Activated CD8-positive, alpha-beta memory T cell treated with anti-CD3 and anti-CD28 coated beads for 4 hours (primary cell): ENCODE measurements at regions not wholly inside any gene's neighbourhood (a gene's known extent, or its start where the extent isn't known, plus 50 kb on each side); places are given as distances from the start of the nearest gene placed in this dataset.

Experiments
- DNase-seq, 2 donors: peaks; one replicate each; pipeline ENCODE4 v3.0.0-alpha.2; 2020; ENCODE audit warnings: low read depth in 2 of 2

DNA sequence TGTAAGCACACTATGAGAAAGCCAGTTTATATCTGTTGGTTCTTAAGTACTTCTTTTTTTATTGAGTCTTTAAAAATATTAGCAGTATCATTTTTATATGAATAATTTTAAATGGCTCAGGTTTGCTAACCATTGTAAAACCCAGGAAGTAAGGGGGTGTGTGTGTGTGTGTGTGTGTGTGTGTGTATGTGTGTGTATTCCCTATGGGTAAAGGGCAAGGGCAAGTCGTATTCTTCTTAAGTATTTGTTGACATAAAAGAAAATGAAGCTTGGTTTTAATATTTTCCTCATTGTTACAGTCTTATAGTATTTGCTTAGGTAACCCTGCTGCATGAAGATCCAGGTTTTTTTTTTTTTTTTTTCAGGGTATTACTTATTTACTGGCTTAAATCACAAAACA, 495.0 kb upstream of the B3GALT2 start:
- DNase-seq, result no peak

- no peak for DNase-seq
Observed at GRCh38 chr1:193680924-193681316, 494.5 kb upstream of the B3GALT2 start.

GRCh38 chr1:193680247-193680923, 494.0 kb upstream of the B3GALT2 start:
- no peak for DNase-seq

DNA sequence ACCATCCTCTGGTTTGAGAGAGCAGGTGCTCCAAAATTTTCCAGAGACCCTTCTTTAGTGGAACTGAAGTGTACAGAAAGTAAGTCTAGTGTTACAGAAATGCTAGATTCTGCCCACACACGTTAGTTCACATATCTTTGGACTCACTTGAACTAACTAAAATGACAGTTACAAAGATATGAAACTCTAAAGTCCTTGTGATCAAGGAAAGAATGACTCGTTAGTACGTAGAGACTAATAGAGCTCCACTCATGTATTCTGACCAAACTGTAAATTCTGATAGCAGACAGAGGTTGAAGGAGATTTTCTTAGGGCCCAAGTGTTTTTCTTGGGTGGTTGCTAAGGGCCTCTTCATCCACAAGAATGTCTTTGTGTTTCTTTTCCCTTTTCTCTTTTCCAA, 491.5 kb upstream of the B3GALT2 start:
- DNase-seq, result no peak

DNA sequence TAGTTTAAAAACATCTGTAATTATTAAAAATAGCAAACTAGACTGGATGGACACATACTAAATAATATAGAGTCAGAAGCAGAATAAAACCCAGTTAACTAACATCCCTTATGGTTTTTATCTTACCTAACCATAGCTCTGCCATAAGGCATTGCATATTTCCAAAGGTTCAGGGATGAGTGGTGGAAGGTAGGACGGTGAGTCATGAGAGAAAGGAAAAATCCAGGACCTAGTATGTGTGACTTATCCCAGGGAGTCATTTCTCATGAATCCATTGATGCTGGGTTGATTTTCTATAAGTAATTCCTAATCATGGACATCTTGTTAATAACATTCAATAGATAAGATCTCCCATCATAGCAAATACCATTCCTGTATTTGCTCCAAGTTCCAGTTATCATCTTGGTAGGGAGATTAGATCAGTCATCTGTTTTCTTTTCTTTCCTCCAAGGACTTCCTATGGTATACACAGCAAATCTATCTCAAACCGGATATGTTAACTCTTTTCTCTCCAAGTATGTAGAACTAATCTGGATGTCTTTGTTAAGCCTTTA, 490.7 kb upstream of the B3GALT2 start:
- no peak for DNase-seq

DNA sequence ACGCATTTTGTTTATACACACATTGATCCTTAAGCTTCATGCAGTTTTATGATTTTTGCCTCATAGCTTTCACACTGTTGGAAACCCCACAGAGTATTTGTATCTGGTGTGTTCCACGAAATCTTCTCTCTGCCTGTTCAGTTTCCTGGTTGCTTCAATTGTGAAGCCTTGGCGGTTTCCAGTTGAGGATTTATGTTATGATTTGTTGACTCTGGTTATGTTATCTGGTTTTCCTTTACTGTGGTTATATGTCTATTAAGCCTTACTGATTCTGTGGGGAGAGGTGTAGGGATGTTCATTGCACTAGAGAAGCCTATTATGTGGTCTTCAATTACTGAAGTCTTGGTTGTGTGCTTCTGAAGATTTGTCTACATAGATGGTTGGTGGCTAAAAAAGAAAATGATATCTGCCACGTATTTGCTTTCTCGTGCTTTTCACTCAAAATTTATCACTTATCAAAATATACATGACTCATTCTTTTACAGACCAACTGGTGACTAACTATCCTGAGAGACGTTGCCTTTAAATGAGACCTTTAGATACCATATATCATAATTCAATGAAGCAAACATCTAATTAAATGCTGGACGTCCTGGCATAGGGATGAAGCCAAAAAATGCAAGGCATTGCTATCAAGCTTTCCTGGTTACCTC, 488.0 kb upstream of the B3GALT2 start:
- no peak for DNase-seq

- DNase-seq, result no peak
Observed at GRCh38 chr1:193666485-193667083, 480.2 kb upstream of the B3GALT2 start.

DNA sequence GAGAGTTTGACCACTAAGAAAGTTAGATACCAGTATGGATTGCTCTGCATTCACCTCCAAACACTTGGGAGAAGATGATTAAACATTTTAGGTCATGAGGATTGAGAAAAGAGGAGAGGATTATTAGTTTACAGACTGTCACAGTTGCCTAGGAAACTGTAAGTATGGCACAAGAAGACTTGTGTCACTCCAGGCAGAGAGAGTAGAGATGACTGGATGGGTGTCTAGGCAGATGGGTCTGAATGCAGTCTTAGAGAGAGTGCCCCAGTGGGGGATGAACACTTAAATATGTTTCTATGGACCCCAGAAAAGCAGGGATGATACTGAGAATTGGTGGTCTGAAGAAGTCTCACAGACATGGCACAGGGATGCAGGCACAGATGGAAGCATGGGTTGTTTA, 477.6 kb upstream of the B3GALT2 start:
- no peak for DNase-seq

GRCh38 chr1:193662030-193662429, 475.6 kb upstream of the B3GALT2 start:
- DNase-seq, result no peak

DNA sequence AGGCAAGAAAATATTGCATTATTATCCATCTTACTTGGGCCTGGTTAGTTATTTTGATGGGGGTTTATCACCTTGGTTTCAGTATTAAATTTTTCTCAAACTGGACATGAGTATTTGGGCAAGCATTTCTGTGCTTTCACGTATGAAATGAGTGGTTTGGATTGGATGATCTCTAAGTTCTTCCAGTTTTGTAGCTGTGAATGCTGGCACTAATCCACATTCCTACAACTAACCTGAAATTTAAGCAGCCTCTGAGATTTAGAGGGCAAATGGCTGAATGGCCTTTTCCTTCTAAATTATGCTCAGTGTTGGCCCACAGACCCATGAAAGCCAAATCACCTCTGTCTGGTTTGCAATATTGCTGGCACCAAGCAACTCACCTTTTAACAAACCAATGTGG, 475.0 kb upstream of the B3GALT2 start:
- no peak for DNase-seq

DNA sequence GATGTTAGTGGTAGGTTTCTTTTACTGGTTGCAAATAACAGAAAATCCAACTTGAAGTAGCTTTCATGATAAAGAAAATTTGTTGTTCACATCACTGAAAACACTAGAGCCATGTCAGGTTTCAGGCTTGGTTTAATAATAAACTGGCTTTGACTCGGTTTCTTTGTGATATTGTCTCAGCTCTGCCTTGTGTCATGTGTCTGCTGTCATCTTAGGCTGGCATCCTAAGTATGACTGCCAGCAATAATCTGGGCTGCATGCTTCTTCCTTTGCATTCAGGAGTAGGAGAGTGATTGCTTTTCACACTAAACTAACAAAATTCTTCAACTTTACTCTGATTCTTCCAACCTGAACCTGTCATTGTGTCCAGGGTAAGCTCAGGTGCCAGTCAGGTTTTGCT, 474.0 kb upstream of the B3GALT2 start:
- no peak for DNase-seq

DNA sequence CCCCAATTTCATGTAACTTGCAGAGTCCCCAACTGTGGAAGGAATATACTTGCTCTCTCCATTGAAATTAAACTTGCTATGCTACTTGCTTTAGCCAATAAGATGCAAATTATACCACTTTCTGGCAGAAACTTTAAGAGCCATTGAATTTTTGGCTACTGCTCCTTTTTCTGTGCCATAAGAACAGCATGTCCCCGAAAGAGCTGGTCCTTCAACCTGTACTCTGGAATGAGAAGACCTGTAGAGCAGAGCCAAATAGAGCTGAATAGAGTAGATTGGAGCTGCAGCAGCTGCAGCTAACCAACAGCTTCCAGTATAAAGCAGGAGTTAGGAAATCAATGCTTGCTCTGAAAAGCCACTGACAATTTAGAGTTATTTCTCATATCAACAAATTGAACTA, 472.3 kb upstream of the B3GALT2 start:
- DNase-seq, result no peak

DNA sequence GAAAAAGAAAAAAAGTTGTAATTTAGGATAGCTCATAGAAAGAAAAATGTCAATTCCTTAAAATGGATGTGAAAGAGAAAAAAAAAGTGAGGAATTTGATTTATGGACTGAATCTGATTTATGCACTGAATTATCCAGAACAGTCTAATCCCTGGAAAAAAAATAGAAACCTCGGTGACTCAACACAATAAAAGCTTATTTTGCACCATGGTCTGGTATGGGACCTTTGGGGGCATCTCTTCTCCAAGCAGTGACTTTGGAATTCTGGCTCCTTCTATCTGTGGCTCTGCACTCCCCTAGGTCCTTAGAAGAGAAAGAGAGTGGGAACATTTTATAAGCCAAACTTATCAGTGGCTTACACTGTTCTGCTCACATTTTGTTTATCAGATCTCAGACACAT, 471.7 kb upstream of the B3GALT2 start:
- DNase-seq, result no peak

GRCh38 chr1:193657552-193657951, 471.1 kb upstream of the B3GALT2 start:
- DNase-seq, result no peak

- DNase-seq, result no peak
Observed at GRCh38 chr1:193656841-193657240, 470.4 kb upstream of the B3GALT2 start.

GRCh38 chr1:193654951-193655735, 468.7 kb upstream of the B3GALT2 start:
- DNase-seq, result no peak

DNA sequence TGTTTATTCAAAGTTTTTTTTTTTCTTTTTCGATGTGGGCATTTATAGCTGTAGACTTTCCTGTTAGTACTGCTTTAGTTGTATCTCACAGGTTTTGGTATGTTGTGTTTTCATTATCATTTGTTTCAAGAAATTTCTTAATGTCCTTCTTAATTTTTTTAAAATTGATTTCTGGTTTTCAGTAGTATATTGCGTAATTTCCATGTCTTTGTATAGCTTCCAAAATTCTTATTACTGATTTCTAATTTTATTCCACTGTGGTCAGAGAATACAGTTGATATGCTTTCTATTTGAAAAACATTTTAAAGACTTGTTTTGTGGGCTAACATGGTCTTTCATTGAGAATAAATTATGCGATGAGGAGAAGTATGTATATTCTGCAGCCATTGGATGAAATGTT, 463.2 kb upstream of the B3GALT2 start:
- no peak for DNase-seq

GRCh38 chr1:193634876-193635275, 448.5 kb upstream of the B3GALT2 start:
- no peak for DNase-seq

DNA sequence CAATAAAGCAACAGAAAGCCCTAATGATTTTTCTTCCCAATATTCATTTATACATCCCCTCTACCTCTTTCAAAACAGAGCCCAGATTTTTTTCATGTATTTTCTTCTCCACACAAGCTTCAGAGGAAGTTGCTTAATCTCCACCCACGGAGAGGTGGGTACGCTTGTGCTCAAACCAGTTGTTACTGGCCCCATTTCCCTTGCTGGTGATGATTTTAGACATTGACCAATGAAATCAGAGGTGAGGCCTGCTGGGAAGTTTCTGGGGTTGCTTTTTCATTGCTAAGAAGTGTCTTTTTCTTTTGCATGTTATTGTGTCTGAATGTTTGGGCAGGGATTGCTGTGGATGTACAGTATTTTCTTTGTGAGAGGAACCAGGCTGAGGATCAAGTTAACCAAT, 448.1 kb upstream of the B3GALT2 start:
- no peak for DNase-seq

- no peak for DNase-seq
Observed at GRCh38 chr1:193633991-193634390, 447.6 kb upstream of the B3GALT2 start.

GRCh38 chr1:193633093-193633492, 446.7 kb upstream of the B3GALT2 start:
- DNase-seq, result no peak

- no peak for DNase-seq
Observed at GRCh38 chr1:193631306-193631705, 444.9 kb upstream of the B3GALT2 start.
